ENCODE measurements at regions not wholly inside any gene's neighbourhood (a gene's known extent, or its start where the extent isn't known, plus 50 kb on each side); places are given as distances from the start of the nearest gene placed in this dataset.
A peak's percentile ranks its signal among the peaks of the same experiment; 100 is the strongest.

GRCh38 chr9:80175286-80176150, 603.8 kb downstream of the TLE4 start:
- no peak overlapping the region for H3K4ac ChIP-seq (ENCODE audit: low read depth, low read length)
- no peaks in the 10 kb centered on the region for H3K79me2 ChIP-seq (ENCODE audit: insufficient read depth, low read length)
- H3K27ac Mint-ChIP-seq, result no peak overlapping the region
- no peak overlapping the region for H2BK20ac ChIP-seq (ENCODE audit: low read depth, low read length, poor library complexity, severe bottlenecking)
- no peaks in the 10 kb centered on the region for H3K23me2 ChIP-seq (ENCODE audit: insufficient read length, low read depth, low read length, poor library complexity, severe bottlenecking)
- H2BK120ac ChIP-seq (ENCODE audit: low read depth, low read length, poor library complexity, severe bottlenecking), result no peak overlapping the region
- H3K9ac ChIP-seq (ENCODE audit: extremely low read depth, insufficient read length, low read length), result no peak overlapping the region
- no peak overlapping the region for H3K14ac ChIP-seq (ENCODE audit: insufficient read depth, low read length)
- H2BK12ac ChIP-seq (ENCODE audit: insufficient read length, low read depth, low read length), result no peak overlapping the region
- no peak overlapping the region for H3K56ac ChIP-seq (ENCODE audit: insufficient read length, low read depth, low read length)
- H3K27me3 Mint-ChIP-seq (ENCODE audit: low read depth), result no peaks in the 10 kb centered on the region; the same call in 1 of the 2 replicates
- no peak overlapping the region for H4K8ac ChIP-seq (replicated peaks; ENCODE audit: insufficient read length, low read depth, low read length)
- peak; percentile 83 for TF ChIP-seq CTCF (conservative IDR thresholded peaks at IDR 0.05)
- H3T11ph ChIP-seq (ENCODE audit: low read length), result no peak overlapping the region
- no peak overlapping the region for H3K23ac ChIP-seq (ENCODE audit: insufficient read length, low read depth, low read length)
- H4K91ac ChIP-seq (ENCODE audit: insufficient read length, low read depth, low read length), result no peak overlapping the region
- no peaks in the 10 kb centered on the region for H3K4me1 ChIP-seq (ENCODE audit: insufficient read depth, low read length)
- H2AFZ ChIP-seq (ENCODE audit: low read length), result no peak overlapping the region
- H3K79me1 ChIP-seq (ENCODE audit: insufficient read depth, low read depth, low read length, poor library complexity, severe bottlenecking), result no peaks in the 10 kb centered on the region
- DNase-seq, result no peak
- WGBS (ENCODE audit: extremely low coverage, insufficient read length, low lambda C conversion rate), result no CpG with 5 or more reads among the region's 1 CpG
- no peak overlapping the region for H4K5ac ChIP-seq (ENCODE audit: insufficient read length, low read depth, low read length)
- no peaks in the 10 kb centered on the region for H3K4me1 Mint-ChIP-seq
- no peak overlapping the region for H3K4me2 ChIP-seq (ENCODE audit: insufficient read depth, insufficient read length, low read length)
- H3K9me3 ChIP-seq (ENCODE audit: control insufficient read depth, low read depth, low read length), result no peaks in the 10 kb centered on the region
- H4K20me1 ChIP-seq (ENCODE audit: control insufficient read depth, insufficient read depth, insufficient read length), result no peaks in the 10 kb centered on the region
- H2BK15ac ChIP-seq (ENCODE audit: low read depth, low read length), result no peak overlapping the region
- H2BK5ac ChIP-seq (ENCODE audit: insufficient read length, low read length), result no peak overlapping the region
- peaks cover 6 to 11% (median 9%) of the 10 kb centered on the region in 3 experiments; a peak in 6 of 7 replicates for H3K36me3 Mint-ChIP-seq (ENCODE audit: insufficient read depth in 1 of 3, low read depth in 3 of 3)
- no peak overlapping the region for H3K18ac ChIP-seq (ENCODE audit: insufficient read length, low read depth, low read length)
- H2AK5ac ChIP-seq (ENCODE audit: insufficient read length, low read length), result no peak overlapping the region
- peaks cover 7 to 19% of the 10 kb centered on the region in 2 experiments for H3K9me3 Mint-ChIP-seq
- no peaks in the 10 kb centered on the region for H3K27me3 ChIP-seq (ENCODE audit: insufficient read depth, low read length)
- H3K4me3 Mint-ChIP-seq, result no peak overlapping the region
- no peak overlapping the region for H3K27ac ChIP-seq (ENCODE audit: insufficient read length, low read depth, low read length)

Measured in H9 (cell line).